ENCODE measurements at regions not wholly inside any gene's neighbourhood (a gene's known extent, or its start where the extent isn't known, plus 50 kb on each side); places are given as distances from the start of the nearest gene placed in this dataset.
"Not testable (repeated sequence)": the region's sequence is repeated elsewhere in the genome, so short reads cannot be mapped to it uniquely, and the experiment has no call there.

DNA sequence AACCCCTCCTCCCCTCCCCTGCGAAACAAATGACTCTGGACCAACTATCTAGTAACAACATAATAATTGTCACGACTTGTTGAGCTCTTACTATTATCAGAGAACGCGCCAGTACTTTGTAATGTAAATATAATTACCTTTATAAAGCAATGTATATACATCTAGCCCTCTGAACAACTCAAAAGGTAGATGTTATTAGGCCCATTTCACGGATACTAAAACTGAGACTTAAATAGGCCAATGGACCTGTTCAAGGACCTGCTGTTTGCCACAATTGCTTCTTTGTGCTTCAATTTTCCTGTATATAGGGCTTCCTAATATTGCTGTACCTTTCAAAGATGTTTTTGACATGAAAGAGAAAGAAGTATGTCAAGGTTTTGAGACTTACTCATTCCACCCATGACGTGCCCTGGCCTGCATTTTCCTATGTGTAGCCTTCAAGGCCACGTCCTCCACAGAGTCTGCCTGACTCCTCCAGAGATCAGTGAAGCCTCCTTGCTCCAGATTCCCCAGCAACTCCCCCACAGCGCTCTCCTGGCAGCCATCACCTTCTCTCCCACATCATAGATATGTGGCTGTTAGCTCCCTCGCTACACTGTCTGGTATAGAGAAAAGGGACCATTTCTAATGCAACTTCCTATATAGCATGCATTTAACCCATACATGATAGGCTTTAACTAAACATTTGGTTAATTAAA is 156.6 kb downstream of the SKIDA1 start:
- Histone ChIP-seq H3K4me1 (peaks cover 25% of the 10 kb centered on the region), H3K9me3 (no peaks in the 10 kb centered on the region), H3K4me3 (no peak overlapping the region), H3K27me3 (no peaks in the 10 kb centered on the region), H3K27ac (peak overlapping the region; percentile 14 to 41), H3K36me3 (ENCODE audit: low read depth, missing control alignments) (no peaks in the 10 kb centered on the region)
- intact Hi-C loops (cut with DNase I; ENCODE audit: low total_unique reads) = no loop called here
- TF ChIP-seq, protein P1, sequence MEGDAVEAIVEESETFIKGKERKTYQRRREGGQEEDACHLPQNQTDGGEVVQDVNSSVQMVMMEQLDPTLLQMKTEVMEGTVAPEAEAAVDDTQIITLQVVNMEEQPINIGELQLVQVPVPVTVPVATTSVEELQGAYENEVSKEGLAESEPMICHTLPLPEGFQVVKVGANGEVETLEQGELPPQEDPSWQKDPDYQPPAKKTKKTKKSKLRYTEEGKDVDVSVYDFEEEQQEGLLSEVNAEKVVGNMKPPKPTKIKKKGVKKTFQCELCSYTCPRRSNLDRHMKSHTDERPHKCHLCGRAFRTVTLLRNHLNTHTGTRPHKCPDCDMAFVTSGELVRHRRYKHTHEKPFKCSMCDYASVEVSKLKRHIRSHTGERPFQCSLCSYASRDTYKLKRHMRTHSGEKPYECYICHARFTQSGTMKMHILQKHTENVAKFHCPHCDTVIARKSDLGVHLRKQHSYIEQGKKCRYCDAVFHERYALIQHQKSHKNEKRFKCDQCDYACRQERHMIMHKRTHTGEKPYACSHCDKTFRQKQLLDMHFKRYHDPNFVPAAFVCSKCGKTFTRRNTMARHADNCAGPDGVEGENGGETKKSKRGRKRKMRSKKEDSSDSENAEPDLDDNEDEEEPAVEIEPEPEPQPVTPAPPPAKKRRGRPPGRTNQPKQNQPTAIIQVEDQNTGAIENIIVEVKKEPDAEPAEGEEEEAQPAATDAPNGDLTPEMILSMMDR (IDR thresholded peaks at IDR 0.05) = no peak
- no peak for TF ChIP-seq POLR2A (IDR thresholded peaks at IDR 0.05)
- 35 to 36% methylated on average over 9 of the region's 9 CpGs for WGBS, 2 donors
- peak; percentile 92 for DNase-seq

DNA sequence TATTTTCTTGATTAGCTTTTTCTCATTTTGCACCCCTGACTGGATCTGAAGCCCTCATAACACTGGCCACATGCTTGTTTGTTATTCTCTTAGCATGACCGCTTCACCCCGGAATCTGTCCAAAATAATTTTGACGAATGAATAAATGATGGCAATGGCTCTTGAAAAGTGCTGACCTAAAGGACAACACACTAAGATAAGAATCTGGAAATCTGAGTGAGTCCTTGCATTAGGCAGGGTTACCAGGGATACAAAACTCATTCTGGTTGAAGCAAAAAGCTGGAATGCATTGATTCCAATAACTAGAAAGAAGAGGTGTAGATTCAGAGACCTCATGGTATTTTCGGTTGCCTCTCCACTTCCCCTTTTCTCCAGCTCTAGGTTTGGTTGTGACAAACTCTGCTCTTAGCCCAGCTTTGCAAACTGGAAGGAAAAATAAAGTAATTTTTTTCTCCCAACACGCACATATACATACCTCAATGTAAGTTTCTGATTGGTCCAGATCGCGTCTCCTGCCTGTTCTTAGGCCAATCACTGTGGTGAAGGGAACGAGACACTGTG is 157.4 kb downstream of the SKIDA1 start:
- peak overlapping the region; percentile 14 to 41 for H3K27ac ChIP-seq
- WGBS, 2 donors = 58 to 76% methylated on average over 8 of the region's 8 CpGs
- H3K36me3 ChIP-seq (ENCODE audit: low read depth, missing control alignments) = no peaks in the 10 kb centered on the region
- H3K4me3 ChIP-seq = no peak overlapping the region
- intact Hi-C loops (cut with DNase I; ENCODE audit: low total_unique reads) = no loop called here
- peak; percentile 49 for DNase-seq
- H3K27me3 ChIP-seq = no peaks in the 10 kb centered on the region
- H3K9me3 ChIP-seq = no peaks in the 10 kb centered on the region
- TF ChIP-seq POLR2A (IDR thresholded peaks at IDR 0.05) = no peak
- TF ChIP-seq, protein P1 (IDR thresholded peaks at IDR 0.05) = no peak
- peaks cover 32% of the 10 kb centered on the region for H3K4me1 ChIP-seq

DNA sequence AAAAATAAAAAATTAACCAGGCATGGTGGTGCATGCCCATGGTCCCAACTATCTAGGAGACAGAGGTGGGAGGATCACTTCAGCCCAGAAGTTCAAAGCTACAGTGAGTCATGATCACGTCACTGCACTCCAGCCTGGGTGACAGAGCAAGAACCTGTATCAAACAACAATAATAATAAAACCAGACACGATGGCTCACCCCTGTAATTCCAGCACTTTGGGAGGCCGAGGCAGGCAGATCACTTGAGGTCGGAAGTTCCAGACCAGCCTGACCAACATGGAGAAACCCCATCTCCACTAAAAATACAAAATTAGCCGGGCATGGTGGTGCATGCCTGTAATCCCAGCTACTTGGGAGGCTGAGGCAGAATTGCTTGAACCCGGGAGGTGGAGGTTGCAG is 159.4 kb downstream of the SKIDA1 start:
- H3K36me3 ChIP-seq (ENCODE audit: low read depth, missing control alignments); H3K9me3 ChIP-seq; DNase-seq; H3K27ac ChIP-seq; intact Hi-C loops (cut with DNase I; ENCODE audit: low total_unique reads); H3K4me3 ChIP-seq; H3K27me3 ChIP-seq: not testable (repeated sequence)
- WGBS, 2 donors = 89 to 93% methylated on average over 6 of the region's 6 CpGs
- H3K4me1 ChIP-seq = peaks cover 41% of the 10 kb centered on the region

DNA sequence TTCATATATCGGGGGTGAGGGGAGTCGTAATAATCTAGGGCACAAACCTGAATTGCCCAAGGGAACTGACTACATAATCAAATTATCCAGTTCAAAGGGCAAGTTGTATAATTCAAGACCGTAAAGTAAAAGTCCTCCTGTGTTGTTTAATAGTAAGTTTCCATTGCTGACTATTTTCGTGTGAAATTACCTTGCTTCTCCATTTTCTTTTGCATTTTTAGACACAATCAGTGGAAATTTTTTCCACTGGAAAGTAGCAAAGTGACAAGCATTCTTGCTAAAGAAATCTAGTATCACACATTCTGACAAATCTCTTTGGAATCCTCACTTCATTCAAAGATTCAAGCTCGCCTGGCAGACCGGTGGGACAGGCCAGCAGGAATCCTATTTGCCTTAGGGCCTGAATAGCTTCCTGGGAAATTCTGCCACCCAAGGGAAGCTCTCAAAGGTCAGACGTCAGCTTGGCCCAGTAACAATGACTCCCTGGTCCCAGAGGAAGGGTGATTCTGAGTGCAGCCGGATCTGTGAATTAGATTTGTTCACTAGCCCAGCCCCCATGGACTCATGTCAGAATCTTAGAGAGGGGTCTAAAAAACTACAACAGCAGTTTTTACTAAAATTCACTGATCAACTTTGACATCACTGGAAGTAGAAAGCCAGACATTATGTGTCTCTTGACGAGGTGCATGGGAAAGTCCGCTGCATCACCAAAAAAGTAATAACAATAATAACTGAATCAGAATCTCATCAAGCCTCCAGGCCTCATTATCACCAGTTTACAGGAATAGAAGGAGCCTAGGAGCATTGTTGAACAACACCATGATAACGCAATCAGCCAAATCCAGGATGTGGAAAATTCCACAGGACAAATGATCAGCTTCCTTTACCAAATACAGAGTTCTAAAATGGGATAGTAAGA is 161.0 kb downstream of the SKIDA1 start:
- peak; percentile 36 for DNase-seq
- WGBS, 2 donors = 49 to 58% methylated on average over 11 of the region's 11 CpGs
- Histone ChIP-seq H3K36me3 (ENCODE audit: low read depth, missing control alignments) (no peaks in the 10 kb centered on the region), H3K9me3 (no peaks in the 10 kb centered on the region), H3K27ac (peak overlapping the region; percentile 1 to 74), H3K4me3 (no peak overlapping the region), H3K27me3 (no peaks in the 10 kb centered on the region), H3K4me1 (peaks cover 41% of the 10 kb centered on the region)
- TF ChIP-seq, protein P1 (IDR thresholded peaks at IDR 0.05) = no peak
- TF ChIP-seq POLR2A (IDR thresholded peaks at IDR 0.05) = no peak
- intact Hi-C loops (cut with DNase I; ENCODE audit: low total_unique reads) = no loop called here

DNA sequence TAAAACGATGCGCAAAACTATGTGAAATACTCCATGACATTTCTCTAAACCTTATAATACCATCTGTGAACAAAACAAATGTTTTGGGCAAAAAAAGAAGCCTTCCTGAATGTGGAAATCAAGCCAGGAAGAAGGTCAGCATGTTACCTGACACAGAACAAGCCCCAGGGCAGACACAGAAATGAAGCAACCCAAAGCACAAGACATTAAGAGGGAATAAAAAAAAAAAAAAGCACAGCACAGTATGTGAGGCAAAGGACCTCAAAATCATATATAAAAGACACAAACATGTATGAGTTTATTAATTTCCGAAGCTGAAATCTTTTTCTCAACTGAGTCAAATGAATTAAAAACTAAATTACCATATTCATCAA is 161.8 kb downstream of the SKIDA1 start:
- Histone ChIP-seq H3K27ac (peak overlapping the region; percentile 41 to 74), H3K27me3 (no peaks in the 10 kb centered on the region), H3K9me3 (no peaks in the 10 kb centered on the region), H3K4me1 (peaks cover 33% of the 10 kb centered on the region), H3K36me3 (ENCODE audit: low read depth, missing control alignments) (no peaks in the 10 kb centered on the region), H3K4me3 (no peak overlapping the region)
- TF ChIP-seq, protein P1 (IDR thresholded peaks at IDR 0.05) = no peak
- WGBS, 2 donors = 57 to 78% methylated on average over 3 of the region's 3 CpGs
- no peak for DNase-seq
- intact Hi-C loops (cut with DNase I; ENCODE audit: low total_unique reads) = no loop called here
